ENCODE measurements at regions not wholly inside any gene's neighbourhood (a gene's known extent, or its start where the extent isn't known, plus 50 kb on each side); places are given as distances from the start of the nearest gene placed in this dataset.

DNA sequence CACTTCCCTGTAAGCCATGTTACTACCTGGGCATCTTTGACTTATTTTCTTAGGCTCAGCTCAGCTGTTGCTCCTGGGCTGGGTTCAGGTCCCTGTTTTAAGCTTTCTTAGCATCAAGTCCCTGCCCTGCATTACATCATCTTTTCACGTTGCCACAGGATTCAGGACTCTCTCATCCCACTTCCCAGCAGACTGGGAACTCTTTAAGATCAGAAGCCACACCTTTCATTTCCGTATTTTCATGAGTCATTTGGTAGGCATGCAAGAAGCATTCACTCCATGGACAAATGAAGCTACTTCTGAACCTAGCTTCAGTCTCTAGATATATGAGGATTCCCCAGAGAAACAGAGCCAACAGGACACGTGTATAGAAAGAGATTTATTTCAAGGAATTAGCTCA is 726.8 kb downstream of the VRK1 start:
- no peak for DNase-seq
- Mint-ChIP-seq H3K36me3 (ENCODE audit: low read depth) (no peaks in the 10 kb centered on the region; the same call in none of the 2 replicates), H3K9me3 (peaks cover 51% of the 10 kb centered on the region), H3K27ac (no peak overlapping the region), H3K27me3 (ENCODE audit: insufficient read depth) (no peaks in the 10 kb centered on the region; the same call in 1 of the 2 replicates), H3K4me3 (no peak overlapping the region), H3K4me1 (ENCODE audit: low read depth) (no peaks in the 10 kb centered on the region)
- TF ChIP-seq, protein P1, sequence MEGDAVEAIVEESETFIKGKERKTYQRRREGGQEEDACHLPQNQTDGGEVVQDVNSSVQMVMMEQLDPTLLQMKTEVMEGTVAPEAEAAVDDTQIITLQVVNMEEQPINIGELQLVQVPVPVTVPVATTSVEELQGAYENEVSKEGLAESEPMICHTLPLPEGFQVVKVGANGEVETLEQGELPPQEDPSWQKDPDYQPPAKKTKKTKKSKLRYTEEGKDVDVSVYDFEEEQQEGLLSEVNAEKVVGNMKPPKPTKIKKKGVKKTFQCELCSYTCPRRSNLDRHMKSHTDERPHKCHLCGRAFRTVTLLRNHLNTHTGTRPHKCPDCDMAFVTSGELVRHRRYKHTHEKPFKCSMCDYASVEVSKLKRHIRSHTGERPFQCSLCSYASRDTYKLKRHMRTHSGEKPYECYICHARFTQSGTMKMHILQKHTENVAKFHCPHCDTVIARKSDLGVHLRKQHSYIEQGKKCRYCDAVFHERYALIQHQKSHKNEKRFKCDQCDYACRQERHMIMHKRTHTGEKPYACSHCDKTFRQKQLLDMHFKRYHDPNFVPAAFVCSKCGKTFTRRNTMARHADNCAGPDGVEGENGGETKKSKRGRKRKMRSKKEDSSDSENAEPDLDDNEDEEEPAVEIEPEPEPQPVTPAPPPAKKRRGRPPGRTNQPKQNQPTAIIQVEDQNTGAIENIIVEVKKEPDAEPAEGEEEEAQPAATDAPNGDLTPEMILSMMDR (IDR thresholded peaks at IDR 0.05) = no peak

DNA sequence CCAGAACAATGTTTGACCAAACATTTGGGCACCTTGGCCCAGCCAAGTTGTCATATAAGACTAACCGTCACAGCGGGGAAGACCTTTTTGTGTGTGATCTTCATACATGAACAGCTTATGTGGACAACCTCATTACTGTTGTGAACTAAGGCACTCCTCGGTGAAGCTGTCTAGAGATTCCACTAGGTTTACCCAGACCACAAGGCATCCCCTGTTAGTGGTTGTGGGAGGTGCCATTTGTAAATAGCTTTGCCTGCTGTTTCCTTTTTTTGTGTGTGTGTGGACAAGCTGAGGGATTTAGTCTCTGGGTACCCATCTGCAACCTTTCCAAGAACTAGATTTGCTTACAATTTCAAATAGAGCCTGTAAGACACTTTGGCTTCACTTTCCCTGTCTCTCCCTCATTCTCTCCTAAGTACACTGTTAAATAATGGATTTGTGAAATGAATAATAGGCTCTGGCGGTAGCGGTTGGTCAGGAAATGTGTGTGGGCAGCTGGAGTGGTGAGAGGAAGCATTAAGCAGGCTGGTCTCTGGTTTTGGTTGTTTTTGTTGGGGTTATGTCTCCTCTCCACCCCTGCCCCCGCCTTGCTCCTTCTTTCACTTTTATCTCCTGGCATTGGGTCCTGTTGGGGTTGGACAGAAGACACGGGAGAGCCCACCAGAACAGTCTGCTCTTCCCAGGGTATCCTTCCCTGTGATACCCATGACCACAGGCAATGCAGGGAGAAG is 727.6 kb downstream of the VRK1 start:
- no peak overlapping the region for H3K4me3 Mint-ChIP-seq
- TF ChIP-seq, protein P1 (IDR thresholded peaks at IDR 0.05) = no peak

DNA sequence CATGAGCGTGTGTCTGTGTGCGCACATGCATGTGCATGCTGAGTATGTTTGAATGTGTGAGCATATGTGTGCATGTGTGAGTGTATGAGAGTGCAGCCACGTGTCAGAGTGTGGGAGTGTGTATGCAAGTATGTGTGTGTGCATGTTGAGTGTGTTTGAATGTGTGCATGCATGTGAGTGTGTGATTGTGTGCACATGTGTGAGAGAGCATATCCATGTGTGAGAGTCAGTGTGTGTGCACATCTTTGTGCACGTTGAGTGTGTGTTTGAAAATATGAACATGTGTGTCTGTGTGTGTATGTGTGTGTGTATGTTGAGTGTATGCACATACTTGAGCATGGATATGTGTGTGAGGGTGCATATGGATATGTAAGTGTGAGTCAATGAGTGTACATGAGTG is 730.8 kb downstream of the VRK1 start:
- no peak overlapping the region for H3K4me3 Mint-ChIP-seq
- no peaks in the 10 kb centered on the region; the same call in 1 of the 2 replicates for H3K27me3 Mint-ChIP-seq (ENCODE audit: insufficient read depth)
- DNase-seq = no peak
- no peak overlapping the region for H3K27ac Mint-ChIP-seq
- peaks cover 44% of the 10 kb centered on the region for H3K9me3 Mint-ChIP-seq
- TF ChIP-seq, protein P1 (IDR thresholded peaks at IDR 0.05) = no peak
- H3K36me3 Mint-ChIP-seq (ENCODE audit: low read depth) = no peaks in the 10 kb centered on the region; the same call in none of the 2 replicates
- no peaks in the 10 kb centered on the region for H3K4me1 Mint-ChIP-seq (ENCODE audit: low read depth)

More for the DNA sequence above, 727.6 kb downstream of the VRK1 start:
- no peak for DNase-seq
- H3K4me1 Mint-ChIP-seq (ENCODE audit: low read depth) = no peaks in the 10 kb centered on the region
- no peak overlapping the region for H3K27ac Mint-ChIP-seq
- H3K9me3 Mint-ChIP-seq = peaks cover 50% of the 10 kb centered on the region
- no peaks in the 10 kb centered on the region; the same call in 1 of the 2 replicates for H3K27me3 Mint-ChIP-seq (ENCODE audit: insufficient read depth)
- no peaks in the 10 kb centered on the region; the same call in none of the 2 replicates for H3K36me3 Mint-ChIP-seq (ENCODE audit: low read depth)

DNA sequence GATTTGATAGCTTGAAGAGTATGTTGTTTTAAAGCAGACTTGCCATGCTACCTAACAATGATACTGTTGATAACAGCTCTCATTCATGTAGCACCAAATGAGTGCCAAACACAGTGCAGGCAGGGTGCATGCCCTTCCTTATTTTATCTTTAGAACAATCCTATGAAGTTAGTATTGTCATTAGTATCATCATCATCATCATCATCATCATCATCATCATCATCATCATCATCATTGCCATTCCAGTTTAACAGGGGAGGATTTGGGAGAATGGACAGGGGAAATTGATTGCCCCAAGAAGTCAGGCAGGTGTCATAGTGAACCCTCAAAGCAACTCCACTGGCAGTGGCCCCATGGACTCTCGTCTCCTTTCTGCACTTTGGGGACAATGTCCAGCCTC is 734.9 kb downstream of the VRK1 start:
- no peak for DNase-seq
- Mint-ChIP-seq H3K4me3 (no peak overlapping the region), H3K27me3 (ENCODE audit: insufficient read depth) (peaks cover 2% of the 10 kb centered on the region; the same call in 1 of the 2 replicates), H3K36me3 (ENCODE audit: low read depth) (peaks cover 7% of the 10 kb centered on the region), H3K9me3 (peaks cover 39% of the 10 kb centered on the region), H3K4me1 (ENCODE audit: low read depth) (no peaks in the 10 kb centered on the region), H3K27ac (no peak overlapping the region)
- TF ChIP-seq, protein P1 (IDR thresholded peaks at IDR 0.05) = no peak

DNA sequence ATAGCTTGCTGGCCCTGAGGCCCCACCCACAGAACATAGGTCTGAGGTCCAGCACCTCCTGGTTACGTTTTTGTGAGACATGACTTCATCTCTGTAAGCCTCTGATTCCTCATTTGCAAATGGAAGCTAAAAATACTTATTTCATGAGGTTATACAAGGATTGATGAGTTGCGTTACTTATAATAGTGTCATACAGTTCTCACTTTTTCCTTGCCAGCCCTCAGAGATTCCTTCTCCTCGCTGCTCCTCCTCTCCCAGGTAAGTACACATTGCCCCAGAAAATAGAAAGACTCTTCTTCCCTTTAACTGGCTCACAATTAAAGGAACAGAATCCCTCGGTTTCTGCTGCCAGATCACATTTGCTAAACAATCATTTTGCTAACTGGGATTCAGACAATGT is 739.2 kb downstream of the VRK1 start:
- Mint-ChIP-seq H3K27ac (no peak overlapping the region), H3K9me3 (peaks cover 70% of the 10 kb centered on the region), H3K36me3 (ENCODE audit: low read depth) (peaks cover 11% of the 10 kb centered on the region; the same call in 1 of the 2 replicates), H3K4me1 (ENCODE audit: low read depth) (no peaks in the 10 kb centered on the region), H3K27me3 (ENCODE audit: insufficient read depth) (peaks cover 2% of the 10 kb centered on the region; the same call in 1 of the 2 replicates), H3K4me3 (no peak overlapping the region)
- TF ChIP-seq, protein P1 (IDR thresholded peaks at IDR 0.05) = no peak
- DNase-seq = no peak
